Activated gamma-delta T cell treated with anti-CD3 and anti-CD28 coated beads, Interleukin-2, amount 50 U/mL, for 16 hours (primary cell): ENCODE measurements at regions not wholly inside any gene's neighbourhood (a gene's known extent, or its start where the extent isn't known, plus 50 kb on each side); places are given as distances from the start of the nearest gene placed in this dataset.
"Not testable (repeated sequence)": the region's sequence is repeated elsewhere in the genome, so short reads cannot be mapped to it uniquely, and the experiment has no call there.

Experiments used
- DNase-seq: peaks from one replicate; pipeline ENCODE4 v3.0.0-alpha.2; 2020; ENCODE audit warnings: low read depth

- DNase-seq, result no peak
These were observed 267.9 kb downstream of the BCL11B start for GRCh38 chr14:99004112-99004511.

DNA sequence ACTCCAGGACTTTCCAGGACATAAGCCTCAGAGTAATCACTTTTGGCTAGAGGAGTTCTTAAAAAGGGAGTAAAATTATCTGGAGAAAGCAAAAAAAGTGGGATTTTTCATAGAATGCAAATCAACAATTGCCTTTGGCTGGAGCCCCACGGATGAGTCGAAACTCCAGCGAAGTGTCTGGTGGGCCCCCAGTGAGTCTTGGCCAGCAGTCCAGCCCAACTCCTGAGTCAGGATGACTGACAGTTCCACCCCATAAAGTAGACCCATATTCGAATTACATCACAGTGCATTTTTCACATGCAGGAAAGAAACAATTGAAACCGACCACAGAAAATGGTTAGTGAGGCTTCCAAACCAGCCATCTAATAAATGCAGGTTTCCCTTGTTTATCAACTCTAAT lies 265.7 kb downstream of the BCL11B start:
- no peak for DNase-seq

GRCh38 chr14:99007795-99008194 lies 264.2 kb downstream of the BCL11B start:
- no peak for DNase-seq

- DNase-seq, result no peak
These were observed 262.1 kb downstream of the BCL11B start for GRCh38 chr14:99009871-99010270.

DNA sequence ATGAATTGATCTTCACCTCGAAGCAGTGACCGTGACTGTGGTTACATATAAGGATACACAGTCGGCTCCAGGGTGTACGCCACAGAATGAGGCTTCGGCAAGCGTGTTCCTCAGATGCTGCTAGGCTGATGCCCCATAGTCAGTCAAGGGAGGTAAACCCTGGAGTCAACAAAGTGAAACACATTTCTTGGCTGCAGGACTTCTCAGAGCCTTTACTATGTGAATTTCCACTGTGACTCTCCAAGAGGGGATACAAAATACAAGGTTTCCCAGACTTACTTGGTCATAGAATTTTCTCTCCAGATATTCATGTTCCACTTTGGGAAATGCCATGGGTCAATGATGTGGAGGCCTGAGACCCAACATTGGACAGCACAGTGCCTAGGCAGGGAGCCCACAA lies 260.6 kb downstream of the BCL11B start:
- no peak for DNase-seq

DNA sequence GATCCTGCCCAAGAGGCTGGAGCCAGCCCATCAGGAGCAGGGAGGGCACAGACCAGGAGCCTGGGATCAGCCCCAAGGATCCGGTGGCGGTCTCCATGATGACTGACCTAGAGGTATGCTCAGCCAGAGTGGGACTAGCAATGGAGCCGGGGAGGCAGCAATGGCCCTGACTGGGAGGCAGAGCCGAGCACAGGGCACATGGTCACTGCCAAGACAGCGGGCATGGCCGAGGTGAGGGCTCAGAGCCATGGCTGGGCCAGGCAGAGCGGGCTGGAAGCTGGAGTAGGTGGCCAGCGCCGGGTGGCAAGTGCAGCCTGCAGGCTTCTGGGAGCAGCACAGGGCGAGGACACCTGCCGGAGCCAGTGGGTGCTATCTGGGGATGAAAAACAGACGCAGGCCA lies 259.3 kb downstream of the BCL11B start:
- DNase-seq, result no peak

DNA sequence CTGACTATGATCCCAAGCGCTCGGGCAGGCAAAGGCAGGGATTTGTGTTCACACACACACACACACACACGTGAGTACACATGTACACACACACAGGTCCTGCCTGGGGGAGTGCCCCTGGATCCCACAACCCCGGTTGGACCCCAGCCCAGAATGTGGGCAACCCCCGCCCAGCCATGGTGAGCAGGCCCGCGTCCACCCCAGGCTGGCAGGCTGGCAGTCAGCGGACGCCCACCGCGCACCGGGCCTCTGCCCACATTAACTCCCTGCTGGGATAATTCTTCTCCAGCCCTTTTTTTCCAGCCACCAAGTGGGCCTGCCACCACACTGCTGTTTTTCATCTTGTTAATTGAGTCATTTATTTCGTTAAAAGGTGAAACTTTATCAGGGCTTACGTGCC lies 256.2 kb downstream of the BCL11B start:
- no peak for DNase-seq

GRCh38 chr14:99023371-99023770 lies 248.6 kb downstream of the BCL11B start:
- DNase-seq, result no peak

- DNase-seq, result no peak
These were observed 247.1 kb downstream of the BCL11B start for GRCh38 chr14:99024926-99025325.

DNA sequence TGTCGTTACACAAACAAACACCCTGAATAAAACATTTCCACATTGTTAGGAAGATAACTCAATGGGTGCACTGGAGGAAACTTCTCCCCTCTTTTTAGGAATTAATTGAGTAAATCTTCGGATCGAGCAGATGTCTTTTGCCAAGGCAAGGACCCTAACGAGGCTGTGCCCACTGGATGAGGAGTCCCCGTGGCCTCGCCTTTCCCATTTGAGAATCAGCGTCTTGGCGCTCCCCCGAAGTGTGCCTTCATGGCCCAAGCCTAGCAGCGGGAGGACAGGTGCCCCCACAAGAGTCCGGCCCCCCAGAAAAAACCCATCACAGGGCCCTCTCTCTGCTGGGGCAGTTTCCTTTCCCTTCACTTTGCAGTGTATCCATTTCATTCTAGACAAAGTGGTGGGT lies 246.6 kb downstream of the BCL11B start:
- no peak for DNase-seq

DNA sequence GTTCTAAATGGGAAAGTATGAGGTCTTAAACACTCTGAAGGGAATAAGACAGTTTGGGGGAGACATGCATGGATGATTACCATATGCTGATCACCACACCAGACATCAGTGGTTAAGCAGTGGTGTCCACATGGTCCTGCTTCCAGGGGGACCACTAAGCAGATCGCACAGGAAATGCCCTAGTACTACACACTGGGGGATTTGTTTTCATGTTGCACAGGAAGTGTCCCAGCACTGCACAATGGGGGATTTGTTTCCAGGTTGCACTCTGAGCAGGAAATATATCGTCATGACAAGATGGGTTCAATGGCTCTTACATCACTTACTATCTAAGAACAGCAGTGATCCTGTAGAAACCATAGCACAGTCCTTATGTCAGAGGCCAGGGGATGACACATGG lies 245.5 kb downstream of the BCL11B start:
- DNase-seq, result no peak

DNA sequence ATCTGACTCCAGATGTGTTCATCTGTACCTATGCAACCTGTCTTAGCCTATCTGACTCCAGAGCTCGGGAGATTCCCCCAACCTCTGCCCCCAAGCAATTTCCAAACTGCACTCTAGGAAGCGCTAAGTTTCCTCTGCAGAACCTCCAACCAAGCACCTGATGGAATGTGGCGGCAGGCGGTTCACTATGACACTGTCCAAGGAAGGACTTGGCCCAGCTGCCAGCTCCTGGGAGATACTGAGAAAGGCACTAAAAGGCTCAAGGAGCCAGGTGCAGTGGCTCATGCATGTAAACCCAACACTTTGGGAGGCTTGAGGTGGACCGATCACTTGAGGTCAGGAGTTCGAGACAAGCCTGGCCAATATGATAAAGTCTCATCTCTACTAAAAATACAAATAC lies 244.0 kb downstream of the BCL11B start:
- no peak for DNase-seq

DNA sequence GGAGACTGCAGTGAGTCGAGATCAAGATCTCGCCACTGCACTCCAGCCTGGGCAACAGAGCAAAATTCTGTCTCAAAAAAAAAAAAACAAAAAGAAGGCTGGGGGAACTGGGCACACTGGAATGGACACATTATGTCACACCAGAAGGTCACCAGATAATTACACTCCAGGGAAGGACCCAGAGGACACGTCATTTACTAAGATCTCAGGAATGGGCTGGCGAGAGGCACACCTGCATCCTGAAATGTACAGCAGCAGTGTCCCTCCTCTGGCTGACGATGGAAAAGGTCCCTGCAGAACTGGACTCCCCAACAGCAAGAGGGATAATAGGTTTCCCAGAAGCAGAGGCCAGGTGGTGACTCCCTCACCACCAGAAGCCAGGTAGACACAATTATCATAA lies 243.5 kb downstream of the BCL11B start:
- DNase-seq, result no peak

GRCh38 chr14:99029145-99029915 lies 242.7 kb downstream of the BCL11B start:
- no peak for DNase-seq

DNA sequence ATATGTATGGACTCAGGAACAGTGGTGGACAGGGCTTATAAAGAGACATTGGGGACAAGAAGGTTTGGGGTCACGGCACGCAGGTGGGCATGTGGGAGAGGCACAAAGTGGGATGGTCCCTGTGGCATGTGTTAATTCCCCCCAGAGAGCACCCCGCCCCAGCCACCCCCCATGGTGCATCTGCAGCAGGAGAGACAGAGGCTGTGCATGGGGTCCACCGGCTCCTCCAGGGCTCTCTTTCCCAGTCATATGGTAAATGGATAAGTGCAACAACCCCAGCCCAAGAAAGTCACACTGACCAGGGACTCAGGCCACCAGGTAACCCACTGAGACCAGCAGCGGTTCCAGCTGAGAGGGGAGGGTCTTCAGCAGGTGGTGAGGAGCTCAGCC lies 242.1 kb downstream of the BCL11B start:
- DNase-seq, result no peak

DNA sequence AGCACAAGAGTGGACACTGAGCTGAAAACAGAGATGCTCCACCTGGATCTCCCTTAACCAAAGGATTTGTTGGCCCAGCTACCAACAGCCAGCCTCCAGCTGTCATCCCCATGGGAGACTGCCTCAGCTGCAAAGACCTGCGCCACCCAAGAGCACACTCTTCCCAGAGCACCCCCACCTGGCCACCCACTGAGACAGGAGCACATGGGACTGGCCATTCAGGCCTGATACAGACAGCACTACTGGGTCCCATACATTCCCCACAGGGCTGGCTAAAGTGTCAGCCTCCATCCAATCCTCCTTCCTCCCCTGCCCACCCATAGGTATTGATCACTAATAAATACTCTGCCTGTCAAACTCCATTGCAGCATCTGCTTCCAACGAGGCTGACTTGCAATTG lies 241.5 kb downstream of the BCL11B start:
- DNase-seq, result no peak

- no peak for DNase-seq
These were observed 239.2 kb downstream of the BCL11B start for GRCh38 chr14:99032759-99033158.

- no peak for DNase-seq
These were observed 238.0 kb downstream of the BCL11B start for GRCh38 chr14:99033951-99034350.

GRCh38 chr14:99034711-99035171 lies 237.3 kb downstream of the BCL11B start:
- DNase-seq, result no peak

DNA sequence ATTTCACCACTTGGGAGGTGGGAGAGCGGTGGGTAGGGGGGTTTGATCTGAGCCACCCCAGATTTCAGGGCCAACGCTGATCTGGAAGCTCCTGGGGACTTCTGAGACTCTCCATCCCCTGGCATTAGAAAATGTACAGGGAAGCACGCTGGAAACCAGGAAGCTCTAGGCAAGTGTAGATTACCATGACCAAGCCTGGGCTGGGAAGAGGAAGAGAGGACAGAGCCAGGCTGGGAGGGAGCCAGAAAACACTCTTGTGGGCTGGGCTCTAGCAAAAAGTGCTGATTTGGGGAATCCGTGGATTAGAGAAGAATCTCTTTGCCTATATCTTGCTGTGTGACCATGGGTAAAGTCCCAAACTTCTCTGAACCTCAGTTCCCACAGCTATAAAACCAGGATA lies 236.7 kb downstream of the BCL11B start:
- no peak for DNase-seq

DNA sequence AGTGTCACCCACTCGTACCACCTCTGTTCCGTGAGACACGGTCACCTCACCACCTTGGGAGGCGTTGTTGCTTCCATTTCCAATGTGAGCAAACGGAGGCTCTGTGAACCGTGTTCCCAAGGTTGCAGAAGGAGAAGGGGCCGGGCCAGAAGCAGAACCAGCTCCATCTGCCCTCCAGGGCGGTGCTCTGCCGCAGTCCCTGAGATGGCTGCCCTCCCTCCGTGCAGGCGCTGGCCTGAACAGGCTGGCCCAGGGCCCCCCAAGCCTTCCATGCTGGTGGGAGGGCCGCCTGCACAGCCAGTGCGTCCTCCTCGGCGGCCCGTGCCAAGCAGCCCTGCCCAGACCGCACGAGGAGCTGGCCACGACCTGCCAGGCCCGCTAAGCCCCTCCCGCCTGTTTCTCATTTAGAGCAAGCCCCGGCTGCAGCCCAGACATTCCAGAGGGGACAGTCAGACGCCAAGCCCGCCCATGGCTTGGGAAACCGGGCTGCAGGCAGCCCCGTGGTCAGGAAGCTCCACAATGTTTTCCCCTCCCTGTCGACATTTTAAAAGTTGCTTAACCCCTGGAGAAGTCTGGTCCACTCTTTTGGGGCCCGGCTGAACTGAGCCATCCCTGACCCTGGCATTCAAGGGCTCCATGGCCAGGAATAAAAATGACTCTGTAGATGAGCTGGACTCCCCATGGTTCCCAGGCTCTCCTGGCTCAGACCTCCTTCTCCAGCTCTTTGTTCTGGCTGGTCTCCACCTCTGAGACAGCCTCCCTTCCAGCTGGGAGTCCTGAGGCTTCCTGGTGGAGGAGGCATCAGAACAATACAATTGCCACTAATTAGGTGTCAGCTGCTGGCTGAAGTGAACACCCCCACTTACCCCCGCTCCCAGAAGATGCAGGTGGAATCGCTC lies 236.0 kb downstream of the BCL11B start:
- DNase-seq, result no peak

DNA sequence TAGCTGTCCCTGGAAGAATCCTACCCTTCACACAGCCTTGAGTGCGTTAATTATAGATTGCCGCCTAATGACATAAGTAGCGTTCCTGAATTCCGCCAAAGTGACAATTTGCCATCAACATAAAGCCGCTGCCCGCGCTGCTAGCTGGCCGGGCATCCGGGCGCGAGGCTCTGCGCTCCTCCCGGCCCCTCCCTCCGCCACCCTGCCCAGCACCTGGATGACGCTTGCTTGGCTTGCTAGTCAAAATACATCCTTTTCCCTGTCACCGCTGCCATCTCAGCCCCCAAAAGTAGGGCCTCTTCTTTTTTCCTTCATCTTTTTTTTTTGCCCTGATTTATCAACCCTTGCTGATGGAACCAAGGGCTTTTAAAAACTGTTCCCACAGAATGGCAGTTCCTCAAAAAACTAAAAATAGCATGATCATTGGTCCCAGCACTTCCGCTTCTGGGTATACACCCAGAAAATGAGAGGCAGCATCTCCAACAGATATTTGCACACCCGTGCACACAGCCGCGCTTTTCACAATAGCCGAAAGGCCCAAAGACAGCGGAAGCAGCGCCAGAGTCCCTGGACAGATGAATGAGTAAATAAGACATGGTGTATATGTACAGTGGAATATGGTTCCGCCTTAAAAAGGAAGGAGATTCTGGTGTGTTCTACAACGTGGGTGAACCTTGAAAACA lies 235.2 kb downstream of the BCL11B start:
- no peak for DNase-seq

DNA sequence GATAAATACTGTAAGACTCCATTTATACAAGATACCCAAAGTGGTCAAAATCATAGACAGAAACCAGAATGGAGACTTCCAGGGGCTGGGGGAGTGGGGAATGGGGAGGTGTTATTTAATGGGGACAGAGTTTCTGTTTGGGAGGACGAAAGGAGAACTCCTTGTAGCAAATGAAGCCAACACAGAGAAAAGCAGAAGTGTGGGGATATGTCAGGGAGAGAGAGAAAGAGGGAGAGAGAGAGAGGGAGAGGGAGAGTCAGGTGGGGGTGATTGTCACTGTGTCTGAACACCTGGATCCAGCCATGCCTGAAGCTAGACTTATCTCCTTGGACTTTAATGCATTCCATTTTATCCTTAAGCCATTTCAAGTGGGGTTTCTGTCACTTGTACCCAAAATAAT lies 234.7 kb downstream of the BCL11B start:
- not testable (repeated sequence) for DNase-seq
